Type B pancreatic cell (in vitro differentiated cells): ENCODE measurements at regions not wholly inside any gene's neighbourhood (a gene's known extent, or its start where the extent isn't known, plus 50 kb on each side); places are given as distances from the start of the nearest gene placed in this dataset.

Experiments used
- DNase-seq: peaks from one replicate; pipeline ENCODE4 v3.0.0; 2021; ENCODE audit warnings: mixed read lengths; ENCODE audit not compliant: unreplicated experiment; ENCODE audit errors: extremely low spot score
- H3K27ac Mint-ChIP-seq: 2 replicates; pipeline ENCODE4 v1.8.0; 2021; ENCODE audit warnings: mild to moderate bottlenecking, mixed read lengths
- H3K27me3 Mint-ChIP-seq: 2 replicates; pipeline ENCODE4 v1.8.0; 2021; ENCODE audit warnings: mixed read lengths
- H3K36me3 Mint-ChIP-seq: 2 replicates; pipeline ENCODE4 v1.8.0; 2021; ENCODE audit warnings: mixed read lengths
- H3K4me1 Mint-ChIP-seq: one replicate; pipeline ENCODE4 v1.8.0; 2021; ENCODE audit warnings: mixed read lengths; ENCODE audit not compliant: unreplicated experiment
- H3K4me3 Mint-ChIP-seq: 2 replicates; pipeline ENCODE4 v1.8.0; 2021; ENCODE audit warnings: mild to moderate bottlenecking, mixed read lengths
- H3K9me3 Mint-ChIP-seq: 2 replicates; pipeline ENCODE4 v1.8.0; 2021; ENCODE audit warnings: mixed read lengths
- TF ChIP-seq, protein P1 (sequence below): fragments of 200-600 bp; sonication (generic); conservative IDR thresholded peaks from 2 replicates; pipeline ENCODE4 v1.5.0; 2021; ENCODE audit warnings: antibody characterized with exemption, mild to moderate bottlenecking

DNA sequence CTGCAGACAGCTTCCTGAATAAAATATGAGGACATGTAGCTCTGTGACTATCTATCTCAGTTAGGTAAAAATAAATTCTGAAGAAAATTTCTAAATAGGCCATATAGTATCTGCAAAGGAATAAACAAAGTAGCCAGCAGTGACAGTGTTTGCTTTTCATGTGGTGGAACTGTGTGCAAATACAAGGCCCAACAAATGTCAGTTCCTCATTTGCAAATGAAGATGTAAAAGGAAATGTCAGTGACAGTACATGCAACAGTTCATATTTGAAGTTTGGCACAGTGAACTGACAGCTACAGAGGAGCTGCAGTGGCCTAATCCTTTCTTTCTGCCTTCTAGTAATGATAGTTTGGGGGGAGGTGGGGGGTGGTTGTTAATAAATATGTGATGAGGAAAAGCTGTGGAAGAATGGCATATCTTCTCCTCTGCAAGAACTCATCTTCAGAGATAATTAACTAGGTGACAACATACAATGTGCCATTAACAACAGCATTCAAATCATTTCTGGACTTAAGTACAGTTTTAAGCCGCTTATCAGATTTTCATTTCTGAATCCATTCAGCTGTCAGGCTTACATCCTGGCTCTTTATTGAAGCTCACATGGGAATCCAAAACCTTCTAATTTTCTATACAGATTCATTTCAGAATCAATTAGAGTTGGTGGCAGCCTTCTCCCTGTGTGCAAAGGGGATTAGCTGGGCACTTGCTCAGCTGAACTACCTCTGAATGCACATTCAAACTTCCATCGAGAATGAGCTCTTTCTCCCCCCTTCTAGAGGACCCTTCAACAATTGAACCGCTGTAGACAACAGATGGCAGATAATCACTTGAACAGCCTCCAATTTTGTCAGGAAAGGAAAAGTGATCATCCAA is 1059.0 kb upstream of the EPHA7 start:
- H3K36me3 Mint-ChIP-seq = no peaks in the 10 kb centered on the region
- no peaks in the 10 kb centered on the region for H3K9me3 Mint-ChIP-seq
- TF ChIP-seq, protein P1, sequence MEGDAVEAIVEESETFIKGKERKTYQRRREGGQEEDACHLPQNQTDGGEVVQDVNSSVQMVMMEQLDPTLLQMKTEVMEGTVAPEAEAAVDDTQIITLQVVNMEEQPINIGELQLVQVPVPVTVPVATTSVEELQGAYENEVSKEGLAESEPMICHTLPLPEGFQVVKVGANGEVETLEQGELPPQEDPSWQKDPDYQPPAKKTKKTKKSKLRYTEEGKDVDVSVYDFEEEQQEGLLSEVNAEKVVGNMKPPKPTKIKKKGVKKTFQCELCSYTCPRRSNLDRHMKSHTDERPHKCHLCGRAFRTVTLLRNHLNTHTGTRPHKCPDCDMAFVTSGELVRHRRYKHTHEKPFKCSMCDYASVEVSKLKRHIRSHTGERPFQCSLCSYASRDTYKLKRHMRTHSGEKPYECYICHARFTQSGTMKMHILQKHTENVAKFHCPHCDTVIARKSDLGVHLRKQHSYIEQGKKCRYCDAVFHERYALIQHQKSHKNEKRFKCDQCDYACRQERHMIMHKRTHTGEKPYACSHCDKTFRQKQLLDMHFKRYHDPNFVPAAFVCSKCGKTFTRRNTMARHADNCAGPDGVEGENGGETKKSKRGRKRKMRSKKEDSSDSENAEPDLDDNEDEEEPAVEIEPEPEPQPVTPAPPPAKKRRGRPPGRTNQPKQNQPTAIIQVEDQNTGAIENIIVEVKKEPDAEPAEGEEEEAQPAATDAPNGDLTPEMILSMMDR = no peak
- no peak overlapping the region for H3K27ac Mint-ChIP-seq
- H3K4me1 Mint-ChIP-seq = no peaks in the 10 kb centered on the region
- H3K4me3 Mint-ChIP-seq = no peak overlapping the region
- no peak for DNase-seq
- no peaks in the 10 kb centered on the region for H3K27me3 Mint-ChIP-seq

DNA sequence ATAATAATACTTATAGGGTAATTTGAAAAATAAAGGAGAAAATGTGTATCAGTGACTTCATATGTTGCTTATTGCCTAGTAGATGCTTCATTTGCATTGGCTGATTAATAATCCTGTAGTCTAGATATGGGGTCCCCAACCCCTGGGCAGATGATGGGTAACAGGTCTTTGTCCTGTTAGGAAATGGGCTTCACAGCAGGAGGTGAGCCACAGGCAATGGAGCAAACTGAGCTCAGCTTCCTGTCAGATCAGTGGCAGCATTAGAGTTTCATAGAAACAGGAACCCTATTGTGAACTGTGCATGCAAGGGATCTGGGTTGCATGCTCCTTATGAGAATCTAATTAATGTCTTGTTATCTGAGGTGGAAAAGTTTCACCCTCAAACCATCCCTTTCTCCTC is 1049.5 kb upstream of the EPHA7 start:
- H3K4me3 Mint-ChIP-seq = no peak overlapping the region
- no peaks in the 10 kb centered on the region for H3K4me1 Mint-ChIP-seq
- DNase-seq = no peak
- no peaks in the 10 kb centered on the region for H3K36me3 Mint-ChIP-seq
- no peaks in the 10 kb centered on the region for H3K27me3 Mint-ChIP-seq
- no peak overlapping the region for H3K27ac Mint-ChIP-seq
- no peaks in the 10 kb centered on the region for H3K9me3 Mint-ChIP-seq
- TF ChIP-seq, protein P1 = no peak

DNA sequence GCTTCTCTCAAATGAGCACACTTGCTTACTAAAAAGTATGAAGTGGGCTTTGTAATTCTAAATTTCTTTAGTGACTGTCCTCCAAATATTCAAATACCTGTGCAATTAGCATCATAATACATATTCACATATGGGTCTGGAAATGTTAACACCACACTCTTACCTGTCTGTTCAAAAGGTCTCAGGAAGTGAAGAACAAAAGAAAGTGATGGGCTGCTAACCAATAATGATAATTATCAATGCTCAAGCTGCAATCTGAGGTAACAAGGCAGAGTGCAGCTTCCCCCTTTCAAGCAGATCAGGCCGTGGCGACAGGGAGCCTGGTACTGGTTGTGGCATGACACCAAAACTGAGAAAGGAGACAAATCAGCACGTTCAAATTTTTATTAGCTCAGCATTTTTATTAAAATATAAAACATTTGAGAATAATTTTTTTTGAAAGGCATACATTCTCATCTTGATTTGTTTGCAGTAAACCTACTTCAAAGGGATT is 1044.7 kb upstream of the EPHA7 start:
- TF ChIP-seq, protein P1 = no peak
- no peak overlapping the region for H3K4me3 Mint-ChIP-seq
- no peaks in the 10 kb centered on the region for H3K27me3 Mint-ChIP-seq
- no peak for DNase-seq
- no peaks in the 10 kb centered on the region for H3K9me3 Mint-ChIP-seq
- H3K36me3 Mint-ChIP-seq = no peaks in the 10 kb centered on the region
- H3K27ac Mint-ChIP-seq = no peak overlapping the region
- no peaks in the 10 kb centered on the region for H3K4me1 Mint-ChIP-seq

DNA sequence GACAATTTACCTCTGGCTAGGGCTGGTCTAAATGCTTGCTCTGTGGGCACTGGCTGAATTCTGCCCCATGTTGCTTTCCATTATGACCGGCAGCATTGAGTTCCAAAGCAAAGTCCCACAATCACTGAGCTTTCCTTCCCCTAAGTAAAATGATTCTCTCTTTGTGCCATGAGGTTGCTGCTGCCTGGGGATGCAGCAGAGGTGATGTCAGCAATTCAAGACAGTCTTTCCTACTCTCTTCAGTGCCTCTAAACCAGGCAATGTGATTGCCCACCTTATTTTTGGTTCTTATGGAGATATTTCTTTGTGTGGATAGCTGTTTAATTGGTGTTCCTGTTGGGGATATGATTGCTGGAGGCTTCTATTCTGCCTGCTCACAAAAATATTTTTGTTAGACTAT is 1043.9 kb upstream of the EPHA7 start:
- no peaks in the 10 kb centered on the region for H3K27me3 Mint-ChIP-seq
- H3K4me1 Mint-ChIP-seq = no peaks in the 10 kb centered on the region
- no peak overlapping the region for H3K27ac Mint-ChIP-seq
- TF ChIP-seq, protein P1 = no peak
- H3K9me3 Mint-ChIP-seq = no peaks in the 10 kb centered on the region
- no peak for DNase-seq
- no peak overlapping the region for H3K4me3 Mint-ChIP-seq
- no peaks in the 10 kb centered on the region for H3K36me3 Mint-ChIP-seq

DNA sequence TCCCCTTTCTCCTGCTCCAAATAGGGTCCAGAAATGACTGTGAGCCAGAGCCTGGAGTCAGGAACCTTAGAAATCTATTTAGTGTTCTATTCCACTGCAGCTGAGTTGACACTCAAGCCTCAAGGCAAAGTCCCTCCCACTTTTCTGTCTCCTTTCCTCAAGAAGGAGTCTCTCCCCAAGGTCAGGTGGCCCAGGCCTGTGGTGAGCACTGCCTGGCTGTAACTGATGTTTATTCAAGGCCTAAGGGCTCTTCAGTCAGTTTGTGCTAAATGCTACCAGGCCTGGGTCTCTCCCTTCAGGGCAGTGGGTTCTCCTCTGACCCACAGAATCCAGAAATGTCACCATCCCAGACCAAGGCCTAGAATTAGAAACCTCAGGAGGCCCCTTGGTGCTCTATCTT is 1042.9 kb upstream of the EPHA7 start:
- TF ChIP-seq, protein P1 = no peak
- no peaks in the 10 kb centered on the region for H3K36me3 Mint-ChIP-seq
- H3K4me3 Mint-ChIP-seq = no peak overlapping the region
- H3K9me3 Mint-ChIP-seq = no peaks in the 10 kb centered on the region
- H3K27ac Mint-ChIP-seq = no peak overlapping the region
- no peak for DNase-seq
- no peaks in the 10 kb centered on the region for H3K4me1 Mint-ChIP-seq
- H3K27me3 Mint-ChIP-seq = no peaks in the 10 kb centered on the region
